ENCODE measurements at regions not wholly inside any gene's neighbourhood (a gene's known extent, or its start where the extent isn't known, plus 50 kb on each side); places are given as distances from the start of the nearest gene placed in this dataset.

GRCh38 chr6:104305206-104305605 lies 554.5 kb downstream of the HACE1 start:
- Histone ChIP-seq H3K9me3 (replicated peaks in 1 of 3) (no peaks in the 10 kb centered on the region), H3K4me3 (no peak overlapping the region), H3K4me1 (replicated peaks in 1 of 2) (no peaks in the 10 kb centered on the region), H3K27ac (no peak overlapping the region), H3K27me3 (no peaks in the 10 kb centered on the region), H3K36me3 (replicated peaks in 1 of 2) (no peaks in the 10 kb centered on the region)
- TF ChIP-seq POLR2A (IDR thresholded peaks at IDR 0.05) = no peak
- TF ChIP-seq, protein P1, sequence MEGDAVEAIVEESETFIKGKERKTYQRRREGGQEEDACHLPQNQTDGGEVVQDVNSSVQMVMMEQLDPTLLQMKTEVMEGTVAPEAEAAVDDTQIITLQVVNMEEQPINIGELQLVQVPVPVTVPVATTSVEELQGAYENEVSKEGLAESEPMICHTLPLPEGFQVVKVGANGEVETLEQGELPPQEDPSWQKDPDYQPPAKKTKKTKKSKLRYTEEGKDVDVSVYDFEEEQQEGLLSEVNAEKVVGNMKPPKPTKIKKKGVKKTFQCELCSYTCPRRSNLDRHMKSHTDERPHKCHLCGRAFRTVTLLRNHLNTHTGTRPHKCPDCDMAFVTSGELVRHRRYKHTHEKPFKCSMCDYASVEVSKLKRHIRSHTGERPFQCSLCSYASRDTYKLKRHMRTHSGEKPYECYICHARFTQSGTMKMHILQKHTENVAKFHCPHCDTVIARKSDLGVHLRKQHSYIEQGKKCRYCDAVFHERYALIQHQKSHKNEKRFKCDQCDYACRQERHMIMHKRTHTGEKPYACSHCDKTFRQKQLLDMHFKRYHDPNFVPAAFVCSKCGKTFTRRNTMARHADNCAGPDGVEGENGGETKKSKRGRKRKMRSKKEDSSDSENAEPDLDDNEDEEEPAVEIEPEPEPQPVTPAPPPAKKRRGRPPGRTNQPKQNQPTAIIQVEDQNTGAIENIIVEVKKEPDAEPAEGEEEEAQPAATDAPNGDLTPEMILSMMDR (IDR thresholded peaks at IDR 0.05) = no peak
- DNase-seq = no peak
- intact Hi-C loops (cut with DNase I) = no loop called here
- WGBS, 4 donors = 74 to 86% (median 83%) methylated on average over 5 of the region's 5 CpGs

DNA sequence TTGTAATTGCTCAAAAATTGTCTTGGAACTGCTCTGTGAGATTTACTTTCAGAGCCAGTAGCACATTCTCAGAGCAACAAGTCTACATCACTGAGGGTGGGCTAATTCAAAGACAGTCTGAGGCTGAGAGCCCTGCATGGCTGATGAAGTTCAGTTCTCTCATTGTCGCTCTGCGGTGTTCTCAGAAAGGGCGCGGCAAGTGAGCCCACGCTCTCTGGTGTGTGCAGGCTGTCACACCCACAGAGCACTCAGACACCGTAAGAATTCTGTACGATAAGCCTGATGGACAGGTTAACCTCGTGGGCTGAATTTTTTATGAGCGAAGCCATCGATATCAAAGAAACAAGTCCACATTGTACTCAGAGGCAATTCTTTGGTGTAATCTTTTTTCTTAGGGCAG lies 557.8 kb downstream of the HACE1 start:
- 84 to 91% (median 87%) methylated on average over 10 of the region's 10 CpGs for WGBS, 4 donors
- no peak for TF ChIP-seq POLR2A (IDR thresholded peaks at IDR 0.05)
- TF ChIP-seq, protein P1 (IDR thresholded peaks at IDR 0.05) = no peak
- H3K4me1 ChIP-seq (replicated peaks in 1 of 2) = no peaks in the 10 kb centered on the region
- H3K27me3 ChIP-seq = no peaks in the 10 kb centered on the region
- intact Hi-C loops (cut with DNase I) = no loop called here
- no peak overlapping the region for H3K27ac ChIP-seq
- no peak overlapping the region for H3K4me3 ChIP-seq
- no peaks in the 10 kb centered on the region for H3K9me3 ChIP-seq (replicated peaks in 1 of 3)
- DNase-seq = no peak
- no peaks in the 10 kb centered on the region for H3K36me3 ChIP-seq (replicated peaks in 1 of 2)

GRCh38 chr6:104286641-104287040 lies 573.1 kb downstream of the HACE1 start:
- Histone ChIP-seq H3K27ac (no peak overlapping the region), H3K4me1 (replicated peaks in 1 of 2) (no peaks in the 10 kb centered on the region), H3K27me3 (no peaks in the 10 kb centered on the region), H3K9me3 (replicated peaks in 1 of 3) (no peaks in the 10 kb centered on the region), H3K36me3 (replicated peaks in 1 of 2) (no peaks in the 10 kb centered on the region), H3K4me3 (no peak overlapping the region)
- 38 to 74% (median 59%) methylated on average over 1 of the region's 1 CpG for WGBS, 4 donors
- TF ChIP-seq POLR2A (IDR thresholded peaks at IDR 0.05) = no peak
- TF ChIP-seq, protein P1 (IDR thresholded peaks at IDR 0.05) = no peak
- DNase-seq = no peak
- intact Hi-C loops (cut with DNase I) = no loop called here

DNA sequence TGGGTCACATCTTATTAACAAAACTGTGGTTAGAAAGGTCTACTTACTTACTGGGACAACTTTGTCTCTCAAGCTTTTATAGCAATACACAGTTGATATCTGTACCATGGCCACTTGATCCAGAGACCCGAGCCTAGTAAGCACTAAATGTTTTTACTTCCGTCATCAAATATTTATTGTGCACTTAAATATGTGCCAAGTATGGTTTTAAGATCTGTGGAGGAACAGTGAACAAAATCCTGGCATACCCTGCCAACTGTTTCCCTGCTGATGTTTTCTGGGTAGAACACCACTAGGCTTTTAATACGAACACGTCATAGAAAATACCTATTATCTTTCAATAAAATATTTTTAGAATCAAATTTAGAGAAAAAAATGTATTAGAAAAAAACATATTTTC lies 574.8 kb downstream of the HACE1 start:
- Histone ChIP-seq H3K27me3 (no peaks in the 10 kb centered on the region), H3K4me1 (replicated peaks in 1 of 2) (no peaks in the 10 kb centered on the region), H3K36me3 (replicated peaks in 1 of 2) (no peaks in the 10 kb centered on the region), H3K9me3 (replicated peaks in 1 of 3) (no peaks in the 10 kb centered on the region), H3K27ac (no peak overlapping the region), H3K4me3 (no peak overlapping the region)
- 61 to 77% (median 68%) methylated on average over 4 of the region's 4 CpGs for WGBS, 4 donors
- TF ChIP-seq, protein P1 (IDR thresholded peaks at IDR 0.05) = no peak
- no peak for TF ChIP-seq POLR2A (IDR thresholded peaks at IDR 0.05)
- DNase-seq = no peak
- intact Hi-C loops (cut with DNase I) = no loop called here
